ENCODE measurements at regions not wholly inside any gene's neighbourhood (a gene's known extent, or its start where the extent isn't known, plus 50 kb on each side); places are given as distances from the start of the nearest gene placed in this dataset.

GRCh38 chr1:56390934-56391731 lies 188.2 kb downstream of the PLPP3 start:
- DNase-seq (ENCODE audit: low spot score) = no peak

DNA sequence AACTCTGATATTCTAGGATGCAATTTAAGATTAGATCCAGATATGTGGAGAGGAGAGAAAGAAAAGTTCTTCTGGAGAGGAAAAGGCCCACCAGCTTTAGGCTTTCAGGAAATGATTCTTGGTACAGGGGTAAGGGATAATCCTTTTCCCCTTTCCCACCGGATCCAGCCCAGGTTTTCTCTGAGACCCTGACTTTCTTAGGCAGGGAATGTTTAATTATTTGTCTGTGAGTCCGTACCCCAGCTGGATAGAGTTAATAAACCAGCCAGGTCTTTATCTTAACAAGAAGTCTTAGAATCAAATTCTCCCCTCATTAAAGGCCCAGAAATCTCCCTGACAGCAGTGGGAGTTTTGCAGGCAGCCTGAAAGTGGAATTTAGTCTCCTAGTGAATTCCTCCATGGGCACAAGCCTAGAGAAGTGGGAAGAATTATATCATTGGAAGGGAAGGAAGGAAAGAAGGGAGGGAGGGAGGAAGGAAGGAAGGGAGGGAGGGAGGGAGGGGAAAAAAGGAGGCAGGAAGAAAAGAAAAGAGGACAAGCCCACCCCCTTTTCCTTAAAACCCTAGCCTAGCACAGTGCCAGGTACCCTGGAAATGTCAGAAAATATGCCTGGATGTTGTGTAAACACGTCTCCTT lies 189.0 kb downstream of the PLPP3 start:
- no peak for DNase-seq (ENCODE audit: low spot score)

DNA sequence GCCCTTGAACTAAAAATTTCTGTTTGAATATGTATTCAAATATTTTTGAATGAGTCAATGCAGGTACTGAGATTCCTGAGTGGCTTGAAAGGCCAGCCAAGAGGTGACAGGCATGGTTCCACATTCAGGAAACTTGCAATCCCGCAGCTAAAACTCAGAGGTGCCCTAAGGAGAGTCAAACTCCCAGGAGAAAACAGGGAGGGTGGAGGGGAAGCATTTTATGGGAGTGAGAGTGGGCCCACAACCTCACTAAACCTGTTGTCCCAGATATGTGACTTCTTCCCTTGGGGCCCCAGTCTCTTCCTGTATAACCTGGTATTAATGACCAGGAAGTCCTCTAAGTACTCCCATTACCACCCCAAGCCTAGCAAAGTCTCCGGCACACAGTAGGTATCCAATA lies 189.6 kb downstream of the PLPP3 start:
- DNase-seq (ENCODE audit: low spot score) = no peak

- DNase-seq (ENCODE audit: low spot score) = no peak
Observed at GRCh38 chr1:56387071-56387740, 192.2 kb downstream of the PLPP3 start.

DNA sequence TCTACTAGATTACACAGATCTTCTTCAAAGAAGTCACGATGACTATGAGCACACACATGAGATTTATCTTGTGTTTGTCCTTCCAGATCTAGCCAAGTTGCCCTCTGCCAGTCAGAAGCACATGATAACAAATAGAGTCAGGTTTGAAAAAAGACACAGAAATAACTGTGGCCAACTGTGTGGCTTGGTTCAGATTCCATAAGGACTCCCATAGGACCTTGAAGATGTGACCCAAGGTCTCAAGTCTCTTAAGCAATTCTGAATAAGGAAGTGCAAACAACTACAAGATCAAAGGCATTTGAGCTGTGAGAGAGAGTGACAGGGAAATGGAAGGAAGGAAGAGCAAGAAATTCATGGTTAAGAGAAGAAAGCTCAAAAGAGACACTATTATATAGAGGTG lies 194.0 kb downstream of the PLPP3 start:
- no peak for DNase-seq (ENCODE audit: low spot score)

GRCh38 chr1:56382929-56383328 lies 196.4 kb downstream of the PLPP3 start:
- no peak for DNase-seq (ENCODE audit: low spot score)

DNA sequence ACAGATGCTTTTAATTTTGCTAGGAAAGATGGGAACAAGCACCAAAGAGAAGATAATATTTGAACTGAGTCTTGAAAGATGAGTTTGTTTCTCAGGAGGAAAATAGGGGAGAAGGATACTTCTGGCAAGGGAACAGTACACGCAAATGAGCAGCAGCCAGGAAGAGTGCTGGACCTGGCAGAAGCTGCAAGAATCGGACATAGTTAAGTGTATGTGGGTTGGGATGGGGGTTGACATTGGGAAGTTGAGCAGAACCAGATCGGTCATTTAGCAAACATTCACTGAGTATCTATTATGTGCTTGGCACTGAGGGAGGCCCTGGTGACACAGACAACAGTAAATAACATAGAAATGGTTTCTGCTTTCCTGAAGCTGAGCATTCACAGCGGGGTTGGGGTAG lies 198.8 kb downstream of the PLPP3 start:
- DNase-seq (ENCODE audit: low spot score) = no peak

DNA sequence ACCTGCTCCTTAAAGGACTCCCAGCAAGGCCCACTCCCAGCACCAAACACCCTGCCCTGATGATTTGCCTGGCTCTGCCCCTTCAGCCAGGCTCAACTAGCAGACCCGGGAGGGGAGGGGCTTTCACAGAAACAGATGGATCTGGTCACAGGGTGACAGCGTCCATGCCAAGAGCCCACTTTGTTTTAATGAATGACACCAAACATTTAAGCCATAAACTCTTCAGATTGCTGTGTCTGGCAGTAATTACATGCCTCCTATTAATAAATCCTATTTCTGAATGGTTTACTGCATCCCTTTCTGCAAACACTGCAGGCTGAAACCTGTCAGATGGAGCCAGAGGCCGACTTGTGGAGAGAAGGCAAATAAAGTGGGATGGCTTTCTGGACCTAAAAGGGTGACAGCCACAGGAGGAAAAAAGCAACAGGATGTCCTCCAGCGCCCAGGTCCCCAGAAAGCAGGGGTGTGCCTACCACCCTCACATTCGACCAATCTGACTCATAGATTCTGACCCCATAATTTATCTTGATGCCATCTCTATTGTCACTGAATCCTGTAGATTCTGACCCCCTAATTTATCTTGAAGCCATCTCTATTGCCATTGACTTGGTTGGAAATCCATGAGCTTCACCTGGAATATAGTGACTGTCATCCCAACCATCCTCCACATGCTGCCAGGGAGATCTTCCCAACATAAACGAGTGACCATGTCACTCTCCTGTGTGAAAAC lies 200.9 kb downstream of the PLPP3 start:
- DNase-seq (ENCODE audit: low spot score) = no peak

GRCh38 chr1:56377431-56377830 lies 201.9 kb downstream of the PLPP3 start:
- DNase-seq (ENCODE audit: low spot score) = no peak

DNA sequence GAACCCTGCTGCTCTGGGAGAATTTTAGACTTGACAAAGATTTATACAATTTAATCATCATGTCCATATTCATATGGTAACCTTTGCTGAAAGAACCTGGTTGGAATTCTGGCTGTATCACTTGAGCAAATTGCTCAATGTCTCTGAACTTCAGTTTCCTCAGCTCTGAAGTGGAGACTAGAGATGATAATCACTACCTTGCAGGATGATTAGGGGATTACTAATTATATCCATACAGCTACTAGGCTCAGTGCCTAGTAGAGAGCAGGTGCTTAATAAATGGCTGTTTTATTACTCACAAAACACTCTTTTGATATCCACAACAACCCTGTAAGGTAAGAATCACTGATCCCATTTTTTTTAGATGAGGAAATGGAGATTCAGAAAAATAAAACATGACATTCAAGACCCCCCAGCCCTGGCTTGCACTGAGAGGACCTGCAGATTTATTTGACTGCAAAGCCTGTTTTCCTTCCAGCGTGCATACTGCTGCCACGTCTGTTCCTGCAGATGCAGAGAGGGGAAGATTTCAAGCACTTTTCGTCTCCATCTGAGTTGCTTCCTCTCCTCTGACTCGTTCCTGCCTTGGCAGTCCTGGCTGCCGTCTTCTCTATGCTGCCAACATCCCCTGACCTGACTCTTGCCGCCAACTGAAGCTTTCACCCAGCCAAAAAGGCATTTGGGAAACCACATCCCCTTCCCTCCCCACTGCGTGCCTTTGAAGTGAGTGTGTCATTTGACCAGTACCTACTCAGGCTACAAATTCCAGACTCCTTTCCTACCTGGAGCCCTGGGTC lies 203.0 kb downstream of the PLPP3 start:
- peak; percentile 48 for DNase-seq (ENCODE audit: low spot score)

- DNase-seq (ENCODE audit: low spot score) = peak; percentile 13
Observed at GRCh38 chr1:56375326-56375804, 204.0 kb downstream of the PLPP3 start.

- peak; percentile 15 for DNase-seq (ENCODE audit: low spot score)
Observed at GRCh38 chr1:56374026-56374974, 205.1 kb downstream of the PLPP3 start.

GRCh38 chr1:56370513-56370912 lies 208.8 kb downstream of the PLPP3 start:
- DNase-seq (ENCODE audit: low spot score) = no peak

- no peak for DNase-seq (ENCODE audit: low spot score)
Observed at GRCh38 chr1:56363007-56363770, 216.2 kb downstream of the PLPP3 start.

GRCh38 chr1:56360021-56360420 lies 219.3 kb downstream of the PLPP3 start:
- DNase-seq (ENCODE audit: low spot score) = peak; percentile 22

GRCh38 chr1:56359056-56359455 lies 220.3 kb downstream of the PLPP3 start:
- no peak for DNase-seq (ENCODE audit: low spot score)

DNA sequence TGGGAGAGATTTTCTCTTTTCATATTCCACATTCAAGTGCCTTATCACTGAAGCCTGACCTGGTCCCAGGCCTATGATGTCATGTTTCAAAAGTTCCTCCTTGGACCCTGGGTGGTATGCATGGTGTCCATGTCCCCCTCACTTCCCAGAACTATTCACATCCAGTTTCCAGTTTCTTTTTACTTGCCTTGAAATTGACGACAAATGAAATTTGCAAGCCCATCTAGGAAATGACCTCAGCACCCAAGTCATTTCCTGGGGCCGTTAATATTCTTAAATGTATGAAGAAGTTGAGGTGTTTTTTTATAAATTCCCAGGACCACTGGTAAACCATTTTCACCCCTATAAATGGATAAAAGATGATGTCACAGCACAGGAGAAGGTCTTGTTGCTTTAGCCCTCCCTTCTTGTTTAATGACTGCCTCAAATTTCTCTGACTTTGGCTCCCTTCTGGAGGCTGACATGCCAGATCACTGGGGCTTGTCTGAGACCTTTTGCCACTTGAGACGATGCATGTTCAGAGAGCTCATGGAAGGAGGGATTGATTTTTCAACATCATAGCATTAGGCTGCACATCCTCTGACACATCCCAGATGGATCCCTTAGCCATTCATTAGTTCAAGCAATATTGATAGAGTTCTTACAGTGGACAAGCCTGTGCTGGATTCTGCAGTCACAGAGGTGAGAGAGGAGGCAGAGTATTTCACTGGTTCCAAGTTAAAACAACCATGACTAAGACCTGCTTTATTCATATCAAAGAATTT lies 221.3 kb downstream of the PLPP3 start:
- no peak for DNase-seq (ENCODE audit: low spot score)

DNA sequence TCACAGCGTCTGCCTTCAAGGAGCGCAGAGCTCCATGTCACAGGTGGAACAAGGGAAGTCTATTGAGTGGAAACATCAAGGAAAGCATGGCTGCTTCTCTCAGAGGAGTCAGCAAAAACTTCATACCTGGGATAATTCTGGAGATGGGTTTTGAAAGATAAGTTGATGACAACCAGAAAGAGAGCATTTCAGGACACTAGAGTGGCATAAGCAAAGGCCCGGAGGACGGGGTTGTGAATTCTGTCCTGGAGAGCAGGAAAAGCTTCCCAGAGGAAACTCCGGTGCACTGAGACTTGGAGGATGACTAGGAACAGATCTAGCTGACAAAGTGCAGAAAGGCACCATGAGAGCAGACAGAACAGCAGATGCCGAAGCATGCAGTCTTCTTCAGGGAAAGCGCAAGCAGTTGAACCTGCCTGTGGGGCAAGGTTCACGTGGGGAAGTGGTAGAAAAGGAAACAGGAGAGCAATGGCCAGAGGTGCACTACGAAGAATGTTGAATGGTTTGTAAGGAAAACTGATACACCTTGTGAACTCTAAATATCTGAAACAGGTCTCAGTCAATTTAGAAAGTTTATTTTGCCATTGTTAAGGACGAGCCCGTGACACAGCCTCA lies 222.9 kb downstream of the PLPP3 start:
- DNase-seq (ENCODE audit: low spot score) = no peak

Data from AG08396 (cell line).